HEK293T (cell line): ENCODE measurements at regions not wholly inside any gene's neighbourhood (a gene's known extent, or its start where the extent isn't known, plus 50 kb on each side); places are given as distances from the start of the nearest gene placed in this dataset.

Experiments used
- ARNT ChIP-seq: fragments of 450-650 bp; IDR thresholded peaks from 2 replicates; pipeline ENCODE4 v1.6.1; 2017; ENCODE audit warnings: mild to moderate bottlenecking
- BHLHE40 ChIP-seq: fragments of 450-650 bp; IDR thresholded peaks from 2 replicates; pipeline ENCODE4 v1.6.1; 2016; ENCODE audit warnings: mild to moderate bottlenecking, moderate library complexity, borderline replicate concordance
- CTBP1 ChIP-seq: fragments of 450-650 bp; IDR thresholded peaks from 2 replicates; pipeline ENCODE4 v1.6.1; 2016; ENCODE audit warnings: borderline replicate concordance
- ELF4 ChIP-seq: fragments of 450-650 bp; IDR thresholded peaks from 2 replicates; pipeline ENCODE4 v1.6.1; 2017; ENCODE audit warnings: antibody characterized with exemption
- FOXA1 ChIP-seq: fragments of 450-650 bp; IDR thresholded peaks from 2 replicates; pipeline ENCODE4 v1.6.1; 2016; ENCODE audit warnings: mild to moderate bottlenecking
- FOXK2 ChIP-seq: fragments of 450-650 bp; IDR thresholded peaks from 2 replicates; pipeline ENCODE4 v1.6.1; 2016; ENCODE audit warnings: mild to moderate bottlenecking
- FOXM1 ChIP-seq: fragments of 450-650 bp; IDR thresholded peaks from 2 replicates; pipeline ENCODE4 v1.6.1; 2017; ENCODE audit warnings: mild to moderate bottlenecking, borderline replicate concordance
- HDGF ChIP-seq: fragments of 450-650 bp; IDR thresholded peaks from 2 replicates; pipeline ENCODE4 v1.6.1; 2017; ENCODE audit warnings: antibody characterized with exemption, borderline replicate concordance
- L3MBTL2 ChIP-seq: fragments of 450-650 bp; conservative IDR thresholded peaks from 2 replicates; pipeline ENCODE4 v1.6.1; 2016; ENCODE audit warnings: mild to moderate bottlenecking
- LEF1 ChIP-seq: fragments of 450-650 bp; IDR thresholded peaks from 2 replicates; pipeline ENCODE4 v1.6.1; 2017; ENCODE audit warnings: mild to moderate bottlenecking, borderline replicate concordance
- NFRKB ChIP-seq: fragments of 450-650 bp; IDR thresholded peaks from 2 replicates; pipeline ENCODE4 v1.6.1; 2016; ENCODE audit warnings: mild to moderate bottlenecking, moderate library complexity
- SP1 ChIP-seq: fragments of 450-650 bp; IDR thresholded peaks from 2 replicates; pipeline ENCODE4 v1.6.1; 2017
- SUZ12 ChIP-seq: fragments of 450-650 bp; IDR thresholded peaks from 2 replicates; pipeline ENCODE4 v1.6.1; 2016; ENCODE audit warnings: mild to moderate bottlenecking
- TF ChIP-seq, protein P1 (sequence below): fragments of 450-650 bp; IDR thresholded peaks from 2 replicates; pipeline ENCODE4 v1.6.1; 2016

DNA sequence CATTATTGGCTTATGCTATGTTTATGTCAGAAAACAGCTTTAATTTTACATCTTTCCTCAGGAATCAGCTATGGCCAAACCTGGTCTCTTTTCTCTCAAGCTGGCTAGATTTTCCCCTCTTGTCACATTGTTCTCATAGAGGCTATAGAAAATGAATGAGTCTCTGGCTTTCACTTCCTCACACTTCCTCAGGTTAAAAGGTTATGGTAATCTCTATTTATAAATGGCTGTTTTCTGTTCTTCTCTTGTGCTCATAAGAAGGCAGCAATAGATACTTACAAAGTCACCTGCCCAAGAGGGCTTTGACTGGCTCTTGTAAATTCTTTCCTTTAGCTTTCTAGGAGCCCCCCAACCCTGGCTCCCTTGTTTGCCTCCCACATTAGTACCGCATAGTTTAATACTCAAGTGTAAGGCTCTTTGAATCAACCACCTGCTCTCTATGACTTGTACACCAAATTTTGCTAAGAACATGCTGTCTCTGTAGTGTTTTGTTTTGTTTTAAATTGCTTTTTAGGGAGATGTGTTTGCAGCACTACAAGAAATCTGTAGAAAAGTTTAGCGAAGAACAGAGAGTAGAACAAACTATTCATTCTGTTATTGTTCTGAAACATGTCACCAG, 897.4 kb upstream of the CITED2 start:
- no peak for TF ChIP-seq NFRKB
- no peak for TF ChIP-seq FOXM1
- no peak for TF ChIP-seq HDGF
- TF ChIP-seq ELF4 = no peak
- no peak for TF ChIP-seq SP1
- no peak for TF ChIP-seq CTBP1
- no peak for TF ChIP-seq ARNT
- no peak for TF ChIP-seq FOXK2
- no peak for TF ChIP-seq BHLHE40
- no peak for TF ChIP-seq L3MBTL2
- TF ChIP-seq LEF1 = no peak
- TF ChIP-seq, protein P1, sequence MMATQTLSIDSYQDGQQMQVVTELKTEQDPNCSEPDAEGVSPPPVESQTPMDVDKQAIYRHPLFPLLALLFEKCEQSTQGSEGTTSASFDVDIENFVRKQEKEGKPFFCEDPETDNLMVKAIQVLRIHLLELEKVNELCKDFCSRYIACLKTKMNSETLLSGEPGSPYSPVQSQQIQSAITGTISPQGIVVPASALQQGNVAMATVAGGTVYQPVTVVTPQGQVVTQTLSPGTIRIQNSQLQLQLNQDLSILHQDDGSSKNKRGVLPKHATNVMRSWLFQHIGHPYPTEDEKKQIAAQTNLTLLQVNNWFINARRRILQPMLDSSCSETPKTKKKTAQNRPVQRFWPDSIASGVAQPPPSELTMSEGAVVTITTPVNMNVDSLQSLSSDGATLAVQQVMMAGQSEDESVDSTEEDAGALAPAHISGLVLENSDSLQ = no peak
- no peak for TF ChIP-seq SUZ12
- no peak for TF ChIP-seq FOXA1
